GM23338 (cell line): ENCODE measurements at regions not wholly inside any gene's neighbourhood (a gene's known extent, or its start where the extent isn't known, plus 50 kb on each side); places are given as distances from the start of the nearest gene placed in this dataset.
A peak's percentile ranks its signal among the peaks of the same experiment; 100 is the strongest.

Experiments used
- ATAC-seq: fragments of 200-7000 bp; cut with Tn5 transposase; 3 replicates; pipeline ENCODE4 v1.9.1; 2020
- DNase-seq: peaks from one replicate; pipeline ENCODE4 v3.0.0-alpha.2; 2015; ENCODE audit warnings: low spot score
- H2AFZ ChIP-seq: fragments of 200-600 bp; sonication (generic); 2 replicates; pipeline ENCODE4 v1.8.0; 2016; ENCODE audit warnings: antibody characterized with exemption, mild to moderate bottlenecking, moderate library complexity
- H3F3A ChIP-seq: fragments of 200-600 bp; sonication (generic); replicated peaks from 2 replicates; pipeline ENCODE4 v1.8.0; 2017; ENCODE audit warnings: antibody characterized with exemption, mixed run types, low read depth
- H3K27ac ChIP-seq: fragments of 200-600 bp; sonication (generic); 2 replicates; pipeline ENCODE4 v1.6.1; 2016; ENCODE audit warnings: low read depth
- H3K27me3 ChIP-seq: fragments of 200-600 bp; sonication (generic); 2 replicates; pipeline ENCODE4 v1.8.0; 2016; ENCODE audit warnings: mild to moderate bottlenecking, mixed run types, moderate library complexity; ENCODE audit not compliant: insufficient read depth
- H3K36me3 ChIP-seq: fragments of 200-600 bp; sonication (generic); 2 replicates; pipeline ENCODE4 v1.8.0; 2016; ENCODE audit warnings: mild to moderate bottlenecking; ENCODE audit not compliant: insufficient read depth
- H3K4me1 ChIP-seq: fragments of 200-600 bp; sonication (generic); 2 replicates; pipeline ENCODE4 v1.8.0; 2016; ENCODE audit warnings: mild to moderate bottlenecking, moderate library complexity; ENCODE audit not compliant: insufficient read depth
- H3K4me2 ChIP-seq: fragments of 200-600 bp; sonication (generic); 2 replicates; pipeline ENCODE4 v1.7.1; 2017; ENCODE audit warnings: mixed run types
- H3K4me3 ChIP-seq: fragments of 200-600 bp; sonication (generic); 2 replicates; pipeline ENCODE4 v1.6.1; 2016; ENCODE audit warnings: mixed run types
- H3K79me2 ChIP-seq: fragments of 200-600 bp; sonication (generic); replicated peaks from 2 replicates; pipeline ENCODE4 v1.8.0; 2017; ENCODE audit warnings: mild to moderate bottlenecking; ENCODE audit not compliant: insufficient read depth
- H3K9me2 ChIP-seq: fragments of 200-600 bp; sonication (generic); 2 replicates; pipeline ENCODE4 v1.8.0; 2017; ENCODE audit not compliant: insufficient read depth
- H4K20me1 ChIP-seq: fragments of 200-600 bp; sonication (generic); replicated peaks from 2 replicates; pipeline ENCODE4 v1.8.0; 2017; ENCODE audit warnings: mild to moderate bottlenecking; ENCODE audit not compliant: insufficient read depth
- H3K27ac Mint-ChIP-seq: 2 replicates; pipeline ENCODE4 v1.8.0; 2020; ENCODE audit warnings: inconsistent platforms, mild to moderate bottlenecking, moderate library complexity, mixed read lengths
- H3K27me3 Mint-ChIP-seq: 3 replicates; pipeline ENCODE4 v1.8.0; 2022; ENCODE audit warnings: low read depth, mild to moderate bottlenecking, moderate library complexity, mixed read lengths, inconsistent platforms; ENCODE audit not compliant: insufficient read depth, poor library complexity
- H3K36me3 Mint-ChIP-seq: 3 replicates; pipeline ENCODE4 v1.8.0; 2021; ENCODE audit warnings: low read depth, mild to moderate bottlenecking, inconsistent platforms, moderate library complexity, mixed read lengths
- H3K4me1 Mint-ChIP-seq: 3 replicates; pipeline ENCODE4 v1.8.0; 2020; ENCODE audit warnings: mild to moderate bottlenecking, inconsistent platforms, mixed read lengths
- H3K4me3 Mint-ChIP-seq: 3 replicates; pipeline ENCODE4 v1.8.0; 2021; ENCODE audit warnings: moderate library complexity, mild to moderate bottlenecking, inconsistent platforms, mixed read lengths
- H3K9me3 Mint-ChIP-seq: 3 replicates; pipeline ENCODE4 v1.8.0; 2020; ENCODE audit warnings: moderate library complexity, mild to moderate bottlenecking, inconsistent platforms, mixed read lengths
- CREB1 ChIP-seq: fragments of 250-450 bp; sonication (Bioruptor Pico); IDR thresholded peaks from 2 replicates; pipeline ENCODE4 v1.5.0; 2020; ENCODE audit warnings: low read depth, mild to moderate bottlenecking, moderate library complexity
- CTCF ChIP-seq, 2 experiments: fragments of 200-600 bp in 1 of 2; sonication (generic) in 1 of 2; conservative IDR thresholded peaks; 2 replicates each; pipeline versions ENCODE4 v1.5.1 to v1.6.1; 2016 to 2017; ENCODE audit warnings: antibody characterized with exemption in 2 of 2, low read depth in 2 of 2, mild to moderate bottlenecking in 2 of 2, moderate library complexity in 1 of 2
- EZH2 ChIP-seq: fragments of 200-600 bp; sonication (generic); IDR thresholded peaks from one replicate; pipeline ENCODE4 v1.8.0; 2017; ENCODE audit warnings: antibody characterized with exemption, mild to moderate bottlenecking, low read depth; ENCODE audit not compliant: unreplicated experiment
- EZH2phosphoT487 ChIP-seq: fragments of 200-600 bp; sonication (generic); IDR thresholded peaks from one replicate; pipeline ENCODE4 v1.8.1; 2018; ENCODE audit warnings: antibody characterized with exemption; ENCODE audit not compliant: unreplicated experiment
- JUNB ChIP-seq: IDR thresholded peaks from one replicate; pipeline ENCODE4 v1.6.1; 2016; ENCODE audit warnings: antibody characterized with exemption; ENCODE audit not compliant: unreplicated experiment
- NANOG ChIP-seq: IDR thresholded peaks from 2 replicates; pipeline ENCODE4 v1.6.1; 2016; ENCODE audit warnings: antibody characterized with exemption, borderline replicate concordance
- POLR2AphosphoS5 ChIP-seq: IDR thresholded peaks from 2 replicates; pipeline ENCODE4 v1.6.1; 2016; ENCODE audit warnings: antibody characterized with exemption, low read depth
- REST ChIP-seq: IDR thresholded peaks from one replicate; pipeline ENCODE4 v1.6.1; 2018; ENCODE audit warnings: antibody characterized with exemption; ENCODE audit not compliant: unreplicated experiment
- STAT1 ChIP-seq: IDR thresholded peaks from one replicate; pipeline ENCODE4 v1.6.1; 2016; ENCODE audit warnings: antibody characterized with exemption; ENCODE audit not compliant: unreplicated experiment
- ZNF114 ChIP-seq: fragments of 250-450 bp; sonication (Bioruptor Pico); IDR thresholded peaks from 2 replicates; pipeline ENCODE4 v1.5.0; 2020; ENCODE audit warnings: mild to moderate bottlenecking, moderate library complexity
- ZNF331 ChIP-seq: fragments of 250-450 bp; sonication (Bioruptor Pico); IDR thresholded peaks from 2 replicates; pipeline ENCODE4 v1.5.0; 2020; ENCODE audit warnings: low read depth, mild to moderate bottlenecking, moderate library complexity
- TF ChIP-seq, protein P1 (sequence below): IDR thresholded peaks from 2 replicates; pipeline ENCODE4 v1.6.1; 2016; ENCODE audit warnings: antibody characterized with exemption
- TF ChIP-seq, protein P2 (sequence below): fragments of 250-450 bp; sonication (Bioruptor Pico); IDR thresholded peaks from 2 replicates; pipeline ENCODE4 v1.5.0; 2020; ENCODE audit warnings: mild to moderate bottlenecking, moderate library complexity

- no peaks in the 10 kb centered on the region for H3K36me3 Mint-ChIP-seq
- Histone ChIP-seq H3K4me1 (no peaks in the 10 kb centered on the region), H3K79me2 (no peaks in the 10 kb centered on the region), H3F3A (no peaks in the 10 kb centered on the region), H3K9me2 (no peaks in the 10 kb centered on the region), H3K36me3 (no peaks in the 10 kb centered on the region), H4K20me1 (no peaks in the 10 kb centered on the region), H3K4me2 (no peak overlapping the region), H3K4me3 (no peak overlapping the region), H3K27me3 (no peaks in the 10 kb centered on the region), H3K27ac (no peak overlapping the region), H2AFZ (peak overlapping the region; percentile 2; the same call in 1 of the 2 replicates)
- TF ChIP-seq STAT1 (no peak), CTCF (conservative IDR thresholded peaks at IDR 0.05; ENCODE audit: low read depth in 2 of 2) (no peak), EZH2 (no peak), NANOG (no peak), POLR2AphosphoS5 (no peak), REST (no peak), CREB1 (CRISPR knock-in tag) (no peak), EZH2phosphoT487 (no peak), ZNF114 (CRISPR knock-in tag) (no peak), ZNF331 (CRISPR knock-in tag) (no peak), JUNB (no peak)
- TF ChIP-seq, protein P1, sequence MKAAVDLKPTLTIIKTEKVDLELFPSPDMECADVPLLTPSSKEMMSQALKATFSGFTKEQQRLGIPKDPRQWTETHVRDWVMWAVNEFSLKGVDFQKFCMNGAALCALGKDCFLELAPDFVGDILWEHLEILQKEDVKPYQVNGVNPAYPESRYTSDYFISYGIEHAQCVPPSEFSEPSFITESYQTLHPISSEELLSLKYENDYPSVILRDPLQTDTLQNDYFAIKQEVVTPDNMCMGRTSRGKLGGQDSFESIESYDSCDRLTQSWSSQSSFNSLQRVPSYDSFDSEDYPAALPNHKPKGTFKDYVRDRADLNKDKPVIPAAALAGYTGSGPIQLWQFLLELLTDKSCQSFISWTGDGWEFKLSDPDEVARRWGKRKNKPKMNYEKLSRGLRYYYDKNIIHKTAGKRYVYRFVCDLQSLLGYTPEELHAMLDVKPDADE = no peak
- TF ChIP-seq, protein P2, sequence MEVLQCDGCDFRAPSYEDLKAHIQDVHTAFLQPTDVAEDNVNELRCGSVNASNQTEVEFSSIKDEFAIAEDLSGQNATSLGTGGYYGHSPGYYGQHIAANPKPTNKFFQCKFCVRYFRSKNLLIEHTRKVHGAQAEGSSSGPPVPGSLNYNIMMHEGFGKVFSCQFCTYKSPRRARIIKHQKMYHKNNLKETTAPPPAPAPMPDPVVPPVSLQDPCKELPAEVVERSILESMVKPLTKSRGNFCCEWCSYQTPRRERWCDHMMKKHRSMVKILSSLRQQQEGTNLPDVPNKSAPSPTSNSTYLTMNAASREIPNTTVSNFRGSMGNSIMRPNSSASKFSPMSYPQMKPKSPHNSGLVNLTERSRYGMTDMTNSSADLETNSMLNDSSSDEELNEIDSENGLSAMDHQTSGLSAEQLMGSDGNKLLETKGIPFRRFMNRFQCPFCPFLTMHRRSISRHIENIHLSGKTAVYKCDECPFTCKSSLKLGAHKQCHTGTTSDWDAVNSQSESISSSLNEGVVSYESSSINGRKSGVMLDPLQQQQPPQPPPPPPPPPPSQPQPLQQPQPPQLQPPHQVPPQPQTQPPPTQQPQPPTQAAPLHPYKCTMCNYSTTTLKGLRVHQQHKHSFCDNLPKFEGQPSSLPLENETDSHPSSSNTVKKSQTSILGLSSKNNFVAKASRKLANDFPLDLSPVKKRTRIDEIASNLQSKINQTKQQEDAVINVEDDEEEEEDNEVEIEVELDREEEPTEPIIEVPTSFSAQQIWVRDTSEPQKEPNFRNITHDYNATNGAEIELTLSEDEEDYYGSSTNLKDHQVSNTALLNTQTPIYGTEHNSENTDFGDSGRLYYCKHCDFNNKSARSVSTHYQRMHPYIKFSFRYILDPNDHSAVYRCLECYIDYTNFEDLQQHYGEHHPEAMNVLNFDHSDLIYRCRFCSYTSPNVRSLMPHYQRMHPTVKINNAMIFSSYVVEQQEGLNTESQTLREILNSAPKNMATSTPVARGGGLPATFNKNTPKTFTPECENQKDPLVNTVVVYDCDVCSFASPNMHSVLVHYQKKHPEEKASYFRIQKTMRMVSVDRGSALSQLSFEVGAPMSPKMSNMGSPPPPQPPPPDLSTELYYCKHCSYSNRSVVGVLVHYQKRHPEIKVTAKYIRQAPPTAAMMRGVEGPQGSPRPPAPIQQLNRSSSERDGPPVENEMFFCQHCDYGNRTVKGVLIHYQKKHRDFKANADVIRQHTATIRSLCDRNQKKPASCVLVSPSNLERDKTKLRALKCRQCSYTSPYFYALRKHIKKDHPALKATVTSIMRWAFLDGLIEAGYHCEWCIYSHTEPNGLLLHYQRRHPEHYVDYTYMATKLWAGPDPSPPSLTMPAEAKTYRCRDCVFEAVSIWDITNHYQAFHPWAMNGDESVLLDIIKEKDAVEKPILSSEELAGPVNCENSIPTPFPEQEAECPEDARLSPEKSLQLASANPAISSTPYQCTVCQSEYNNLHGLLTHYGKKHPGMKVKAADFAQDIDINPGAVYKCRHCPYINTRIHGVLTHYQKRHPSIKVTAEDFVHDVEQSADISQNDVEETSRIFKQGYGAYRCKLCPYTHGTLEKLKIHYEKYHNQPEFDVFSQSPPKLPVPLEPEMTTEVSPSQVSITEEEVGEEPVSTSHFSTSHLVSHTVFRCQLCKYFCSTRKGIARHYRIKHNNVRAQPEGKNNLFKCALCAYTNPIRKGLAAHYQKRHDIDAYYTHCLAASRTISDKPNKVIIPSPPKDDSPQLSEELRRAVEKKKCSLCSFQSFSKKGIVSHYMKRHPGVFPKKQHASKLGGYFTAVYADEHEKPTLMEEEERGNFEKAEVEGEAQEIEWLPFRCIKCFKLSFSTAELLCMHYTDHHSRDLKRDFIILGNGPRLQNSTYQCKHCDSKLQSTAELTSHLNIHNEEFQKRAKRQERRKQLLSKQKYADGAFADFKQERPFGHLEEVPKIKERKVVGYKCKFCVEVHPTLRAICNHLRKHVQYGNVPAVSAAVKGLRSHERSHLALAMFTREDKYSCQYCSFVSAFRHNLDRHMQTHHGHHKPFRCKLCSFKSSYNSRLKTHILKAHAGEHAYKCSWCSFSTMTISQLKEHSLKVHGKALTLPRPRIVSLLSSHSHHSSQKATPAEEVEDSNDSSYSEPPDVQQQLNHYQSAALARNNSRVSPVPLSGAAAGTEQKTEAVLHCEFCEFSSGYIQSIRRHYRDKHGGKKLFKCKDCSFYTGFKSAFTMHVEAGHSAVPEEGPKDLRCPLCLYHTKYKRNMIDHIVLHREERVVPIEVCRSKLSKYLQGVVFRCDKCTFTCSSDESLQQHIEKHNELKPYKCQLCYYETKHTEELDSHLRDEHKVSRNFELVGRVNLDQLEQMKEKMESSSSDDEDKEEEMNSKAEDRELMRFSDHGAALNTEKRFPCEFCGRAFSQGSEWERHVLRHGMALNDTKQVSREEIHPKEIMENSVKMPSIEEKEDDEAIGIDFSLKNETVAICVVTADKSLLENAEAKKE = no peak
- DNase-seq (no peak), ATAC-seq (no peak)
- no peaks in the 10 kb centered on the region for H3K27me3 Mint-ChIP-seq
- H3K4me3 Mint-ChIP-seq = no peak overlapping the region
- peaks cover 5% of the 10 kb centered on the region; the same call in 2 of the 3 replicates for H3K4me1 Mint-ChIP-seq
- no peak overlapping the region for H3K27ac Mint-ChIP-seq
- peaks cover 5% of the 10 kb centered on the region; the same call in 1 of the 3 replicates for H3K9me3 Mint-ChIP-seq
These were observed 140.9 kb upstream of the SPEF2 start for GRCh38 chr5:35476797-35477196.
